ENCODE measurements at regions not wholly inside any gene's neighbourhood (a gene's known extent, or its start where the extent isn't known, plus 50 kb on each side); places are given as distances from the start of the nearest gene placed in this dataset.

DNA sequence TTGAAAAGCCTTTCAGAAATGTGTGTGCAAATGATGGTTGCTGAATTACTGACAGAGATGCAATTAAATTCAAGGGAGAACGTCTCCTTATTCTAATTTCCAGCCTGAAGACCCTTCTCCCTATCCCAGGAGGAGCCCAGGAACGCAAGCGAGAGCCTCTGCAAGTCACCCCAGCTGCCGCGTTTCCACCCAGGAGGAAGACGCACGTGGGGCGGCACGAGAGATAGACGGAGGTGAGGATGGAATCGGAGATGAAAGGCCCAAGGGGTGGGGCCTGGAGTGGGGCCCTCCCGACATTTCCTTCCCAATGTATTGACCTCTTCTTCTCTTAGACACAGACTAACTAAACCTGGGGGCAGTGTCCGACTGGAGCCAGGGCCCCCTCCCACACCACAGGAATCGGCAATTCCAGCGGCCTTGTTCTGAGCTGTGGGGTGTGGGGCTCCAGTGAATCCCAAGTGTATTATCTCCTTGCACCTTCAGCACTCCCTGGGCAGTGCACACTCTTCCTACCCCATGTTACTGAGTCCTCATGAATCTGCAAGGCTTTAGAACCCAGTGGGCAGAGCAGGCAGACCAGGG, 322.5 kb downstream of the AJAP1 start:
- no peak for DNase-seq
- Mint-ChIP-seq H3K4me1 (no peaks in the 10 kb centered on the region), H3K27ac (no peak overlapping the region), H3K27me3 (no peaks in the 10 kb centered on the region), H3K36me3 (ENCODE audit: low read depth) (no peaks in the 10 kb centered on the region), H3K9me3 (no peaks in the 10 kb centered on the region), H3K4me3 (no peak overlapping the region)
- ChIA-PET POLR2A (no interaction called here), CTCF (no interaction called here)

DNA sequence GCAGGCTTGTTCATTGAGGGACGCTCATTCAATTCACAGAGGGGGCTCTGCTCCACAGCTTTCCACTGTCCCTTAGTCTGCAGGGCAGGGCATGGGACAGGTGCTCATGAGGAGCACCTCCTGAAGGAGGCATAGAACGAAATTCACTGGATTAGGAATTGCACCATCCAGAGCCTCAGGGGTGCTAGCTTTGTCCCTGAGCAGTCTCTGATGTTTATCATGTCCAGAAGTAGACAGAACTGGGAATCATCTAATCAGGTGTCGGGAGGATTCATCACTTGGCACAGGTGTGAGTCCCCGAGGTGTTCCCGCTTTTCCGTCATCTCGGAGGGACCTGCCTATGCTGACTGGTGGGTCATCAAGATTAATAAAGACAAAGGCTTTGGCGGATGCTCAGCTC, 321.4 kb downstream of the AJAP1 start:
- POLR2A ChIA-PET = no interaction called here
- no peak for DNase-seq
- Mint-ChIP-seq H3K27ac (no peak overlapping the region), H3K4me3 (no peak overlapping the region), H3K4me1 (no peaks in the 10 kb centered on the region), H3K9me3 (no peaks in the 10 kb centered on the region), H3K27me3 (no peaks in the 10 kb centered on the region), H3K36me3 (ENCODE audit: low read depth) (no peaks in the 10 kb centered on the region)
- CTCF ChIA-PET = no interaction called here

DNA sequence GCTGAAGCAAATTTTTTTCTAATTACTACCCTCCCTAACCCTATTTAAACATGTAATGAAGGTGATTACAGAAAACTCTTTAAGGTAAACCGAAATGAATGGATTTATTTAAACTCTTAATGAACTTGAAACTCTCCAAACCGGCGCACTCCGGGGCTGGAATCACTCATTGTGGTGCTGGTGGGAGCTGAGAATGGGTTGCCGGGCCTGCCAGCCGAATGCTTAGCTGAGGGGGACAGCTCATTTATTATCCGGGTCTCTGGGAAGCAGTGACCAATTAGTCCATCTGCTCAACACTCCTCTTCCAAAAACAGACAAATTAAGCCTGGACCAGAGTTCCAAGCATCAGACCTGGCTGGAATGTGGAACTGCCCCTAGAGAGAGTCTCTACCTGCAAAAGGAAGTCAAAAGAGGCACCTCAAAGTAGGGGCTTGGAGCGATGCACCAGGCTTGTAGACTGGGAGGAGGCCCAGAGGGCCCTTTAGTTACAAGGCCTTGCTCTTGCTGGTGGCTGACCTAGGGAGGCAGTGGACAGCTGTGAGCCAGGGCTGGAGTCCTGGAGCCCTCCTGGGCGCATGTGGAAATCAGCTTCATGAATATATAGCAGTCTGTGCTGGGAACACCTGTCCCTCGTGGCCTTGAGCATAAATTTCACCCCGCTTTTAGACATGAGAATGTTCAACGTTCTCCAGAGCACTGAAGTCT, 320.7 kb downstream of the AJAP1 start:
- H3K9me3 Mint-ChIP-seq = no peaks in the 10 kb centered on the region
- POLR2A ChIA-PET = no interaction called here
- no peak for DNase-seq
- H3K27ac Mint-ChIP-seq = no peak overlapping the region
- H3K27me3 Mint-ChIP-seq = no peaks in the 10 kb centered on the region
- no peaks in the 10 kb centered on the region for H3K4me1 Mint-ChIP-seq
- CTCF ChIA-PET = no interaction called here
- no peaks in the 10 kb centered on the region for H3K36me3 Mint-ChIP-seq (ENCODE audit: low read depth)
- H3K4me3 Mint-ChIP-seq = no peak overlapping the region

- H3K9me3 Mint-ChIP-seq = no peaks in the 10 kb centered on the region
- CTCF ChIA-PET = no interaction called here
- no peaks in the 10 kb centered on the region for H3K4me1 Mint-ChIP-seq
- DNase-seq = no peak
- H3K27me3 Mint-ChIP-seq = no peaks in the 10 kb centered on the region
- POLR2A ChIA-PET = no interaction called here
- no peaks in the 10 kb centered on the region for H3K36me3 Mint-ChIP-seq (ENCODE audit: low read depth)
- no peak overlapping the region for H3K4me3 Mint-ChIP-seq
- H3K27ac Mint-ChIP-seq = no peak overlapping the region
Measured at GRCh38 chr1:4973341-4973740, 318.9 kb downstream of the AJAP1 start.

- Mint-ChIP-seq H3K4me3 (no peak overlapping the region), H3K27me3 (no peaks in the 10 kb centered on the region), H3K27ac (no peak overlapping the region), H3K36me3 (ENCODE audit: low read depth) (no peaks in the 10 kb centered on the region), H3K4me1 (no peaks in the 10 kb centered on the region), H3K9me3 (no peaks in the 10 kb centered on the region)
- POLR2A ChIA-PET = no interaction called here
- DNase-seq = no peak
- CTCF ChIA-PET = no interaction called here
Measured at GRCh38 chr1:4972761-4973320, 318.4 kb downstream of the AJAP1 start.

DNA sequence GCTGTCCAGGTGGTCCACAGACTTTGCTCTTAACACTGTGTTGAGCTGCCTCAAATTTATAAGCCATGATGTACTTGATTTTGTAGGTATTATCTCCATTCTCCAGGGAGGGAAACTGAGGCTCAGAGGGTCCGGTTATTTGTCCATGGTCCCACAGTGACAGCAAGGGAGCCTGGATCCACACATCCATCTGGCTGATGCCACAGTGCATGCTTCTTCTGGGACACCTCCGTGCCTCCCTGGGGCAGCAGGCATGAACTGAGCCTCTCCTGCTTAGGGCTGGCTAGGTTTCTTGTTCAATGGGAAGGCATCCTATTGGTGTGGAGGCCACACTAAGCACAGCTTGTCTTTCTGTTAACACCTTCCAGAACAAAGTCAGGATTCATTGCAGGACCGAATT, 317.3 kb downstream of the AJAP1 start:
- H3K4me3 Mint-ChIP-seq = no peak overlapping the region
- ChIA-PET CTCF (no interaction called here), POLR2A (no interaction called here)
- H3K36me3 Mint-ChIP-seq (ENCODE audit: low read depth) = no peaks in the 10 kb centered on the region
- DNase-seq = no peak
- no peaks in the 10 kb centered on the region for H3K4me1 Mint-ChIP-seq
- H3K27ac Mint-ChIP-seq = no peak overlapping the region
- no peaks in the 10 kb centered on the region for H3K9me3 Mint-ChIP-seq
- no peaks in the 10 kb centered on the region for H3K27me3 Mint-ChIP-seq

GRCh38 chr1:4970532-4970931, 316.1 kb downstream of the AJAP1 start:
- no peaks in the 10 kb centered on the region for H3K27me3 Mint-ChIP-seq
- H3K9me3 Mint-ChIP-seq = no peaks in the 10 kb centered on the region
- no peak for DNase-seq
- H3K4me3 Mint-ChIP-seq = no peak overlapping the region
- no peak overlapping the region for H3K27ac Mint-ChIP-seq
- ChIA-PET CTCF (interaction anchor here (0.7 kb wide), 1 partner anchor 20 kb away, joined by 4 read pairs; no protein-coding TSS in a partner anchor), POLR2A (no interaction called here)
- no peaks in the 10 kb centered on the region for H3K36me3 Mint-ChIP-seq (ENCODE audit: low read depth)
- no peaks in the 10 kb centered on the region for H3K4me1 Mint-ChIP-seq

DNA sequence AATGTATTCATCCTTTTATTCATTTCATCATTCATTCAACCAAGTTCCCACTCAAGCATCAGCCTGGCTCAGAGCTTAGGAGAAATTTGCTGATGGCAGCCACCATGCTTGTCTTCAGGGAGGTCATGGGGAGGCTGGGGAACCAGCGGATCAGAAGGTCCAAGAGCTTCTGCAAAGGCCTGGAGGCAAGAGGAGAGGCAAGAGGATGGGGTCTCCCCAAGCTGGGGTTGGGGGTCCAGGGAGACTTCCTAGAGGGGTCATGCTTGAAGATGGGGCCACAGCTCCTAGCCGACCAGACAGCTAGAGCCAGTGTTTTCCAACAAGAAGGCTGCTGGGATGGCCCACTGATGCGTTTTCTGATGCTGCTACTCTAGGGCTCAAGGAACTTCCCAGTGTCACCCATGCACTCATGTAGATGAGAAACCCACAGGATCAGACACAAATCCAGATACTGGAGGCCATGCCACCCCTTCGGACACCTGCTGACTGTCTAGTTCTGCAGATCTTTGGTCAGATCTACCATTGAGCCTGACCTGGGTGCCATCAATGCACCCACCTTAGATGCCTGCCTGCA, 315.2 kb downstream of the AJAP1 start:
- H3K27ac Mint-ChIP-seq = no peak overlapping the region
- POLR2A ChIA-PET = no interaction called here
- no peaks in the 10 kb centered on the region for H3K4me1 Mint-ChIP-seq
- CTCF ChIA-PET = no interaction called here
- H3K36me3 Mint-ChIP-seq (ENCODE audit: low read depth) = no peaks in the 10 kb centered on the region
- H3K9me3 Mint-ChIP-seq = no peaks in the 10 kb centered on the region
- no peak overlapping the region for H3K4me3 Mint-ChIP-seq
- no peaks in the 10 kb centered on the region for H3K27me3 Mint-ChIP-seq
- no peak for DNase-seq

GRCh38 chr1:4965346-4966075, 311.1 kb downstream of the AJAP1 start:
- Mint-ChIP-seq H3K36me3 (ENCODE audit: low read depth) (no peaks in the 10 kb centered on the region), H3K9me3 (no peaks in the 10 kb centered on the region), H3K27me3 (no peaks in the 10 kb centered on the region), H3K4me1 (no peaks in the 10 kb centered on the region), H3K27ac (no peak overlapping the region), H3K4me3 (no peak overlapping the region)
- ChIA-PET POLR2A (no interaction called here), CTCF (no interaction called here)
- no peak for DNase-seq

DNA sequence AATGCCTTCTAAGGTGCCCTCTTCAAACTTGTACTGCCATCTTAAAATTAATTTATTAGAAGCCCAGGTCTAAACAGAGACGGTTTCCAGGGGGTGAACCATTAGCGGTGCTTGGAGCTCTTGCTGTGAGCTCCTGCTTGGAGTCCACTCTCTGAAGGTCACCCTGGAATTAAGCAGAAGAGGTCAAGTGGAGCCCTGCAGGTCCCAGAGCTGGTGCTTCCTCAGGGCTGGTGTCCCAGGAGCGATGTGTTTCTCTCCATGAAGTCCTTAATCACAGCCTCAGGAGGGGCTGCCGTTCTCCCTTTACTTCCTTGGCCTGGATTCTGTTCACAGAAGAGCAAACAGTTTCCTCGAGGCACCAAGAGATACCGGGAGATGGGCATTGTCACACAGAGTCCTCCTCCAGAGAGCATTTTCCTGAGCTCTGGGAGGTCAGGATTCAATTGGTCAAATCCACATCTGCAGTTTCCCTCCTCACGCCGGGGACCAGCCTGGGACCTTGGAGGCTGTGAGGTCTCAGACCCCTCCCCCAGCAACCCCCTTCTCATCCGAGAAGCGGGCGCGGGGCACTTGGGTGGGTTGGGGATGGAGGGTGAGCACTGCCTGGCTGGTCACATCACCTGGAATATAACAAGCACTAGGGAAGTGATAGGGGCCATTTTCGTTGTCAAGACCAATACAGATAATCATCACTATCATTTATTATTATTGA, 310.4 kb downstream of the AJAP1 start:
- DNase-seq = no peak
- no peaks in the 10 kb centered on the region for H3K9me3 Mint-ChIP-seq
- H3K27ac Mint-ChIP-seq = no peak overlapping the region
- H3K4me3 Mint-ChIP-seq = no peak overlapping the region
- no peaks in the 10 kb centered on the region for H3K4me1 Mint-ChIP-seq
- ChIA-PET POLR2A (no interaction called here), CTCF (no interaction called here)
- H3K27me3 Mint-ChIP-seq = no peaks in the 10 kb centered on the region
- H3K36me3 Mint-ChIP-seq (ENCODE audit: low read depth) = no peaks in the 10 kb centered on the region

- DNase-seq = no peak
- H3K27me3 Mint-ChIP-seq = no peaks in the 10 kb centered on the region
- CTCF ChIA-PET = no interaction called here
- no peaks in the 10 kb centered on the region for H3K9me3 Mint-ChIP-seq
- H3K4me1 Mint-ChIP-seq = no peaks in the 10 kb centered on the region
- H3K27ac Mint-ChIP-seq = no peak overlapping the region
- POLR2A ChIA-PET = no interaction called here
- H3K36me3 Mint-ChIP-seq (ENCODE audit: low read depth) = no peaks in the 10 kb centered on the region
- H3K4me3 Mint-ChIP-seq = no peak overlapping the region
Measured at GRCh38 chr1:4963251-4963650, 308.8 kb downstream of the AJAP1 start.

GRCh38 chr1:4962836-4963235, 308.4 kb downstream of the AJAP1 start:
- Mint-ChIP-seq H3K4me3 (no peak overlapping the region), H3K36me3 (ENCODE audit: low read depth) (no peaks in the 10 kb centered on the region), H3K27ac (no peak overlapping the region), H3K9me3 (no peaks in the 10 kb centered on the region), H3K4me1 (no peaks in the 10 kb centered on the region), H3K27me3 (no peaks in the 10 kb centered on the region)
- DNase-seq = no peak
- ChIA-PET POLR2A (no interaction called here), CTCF (no interaction called here)
